GM19328 (cell line): ENCODE measurements at regions not wholly inside any gene's neighbourhood (a gene's known extent, or its start where the extent isn't known, plus 50 kb on each side); places are given as distances from the start of the nearest gene placed in this dataset.
"Not testable (repeated sequence)": the region's sequence is repeated elsewhere in the genome, so short reads cannot be mapped to it uniquely, and the experiment has no call there.

Experiments used
- ATAC-seq: cut with Tn5 transposase; IDR thresholded peaks from one replicate; pipeline ENCODE4 v1.9.1; 2021; ENCODE audit warnings: mild to moderate bottlenecking, moderate library complexity; ENCODE audit not compliant: unreplicated experiment

- no peak for ATAC-seq
These were observed 207.3 kb upstream of the MAGEB2 start for GRCh38 chrX:30008031-30008430.

- ATAC-seq: no peak
These were observed 204.9 kb upstream of the MAGEB2 start for GRCh38 chrX:30010471-30010870.

DNA sequence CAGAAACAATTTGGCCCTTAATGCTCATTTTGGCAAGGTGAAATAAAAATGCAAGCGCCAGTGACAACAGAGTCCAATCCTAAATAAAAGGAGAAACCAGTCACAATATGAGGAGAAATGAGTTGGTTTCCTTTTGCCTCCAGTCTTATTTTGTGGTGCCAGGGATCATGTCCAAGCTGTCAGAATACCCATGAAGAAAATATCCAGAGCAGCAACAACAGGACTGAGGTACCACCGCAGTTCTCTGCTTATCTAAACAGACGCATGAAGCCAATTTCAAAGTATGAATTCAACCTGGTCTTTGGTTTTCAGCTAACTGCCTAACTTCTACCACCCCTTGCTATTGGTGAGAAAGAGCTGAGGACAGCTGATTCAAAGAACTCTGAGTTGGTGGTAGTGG lies 199.9 kb upstream of the MAGEB2 start:
- no peak for ATAC-seq

GRCh38 chrX:30027636-30028035 lies 187.7 kb upstream of the MAGEB2 start:
- no peak for ATAC-seq

- ATAC-seq: not testable (repeated sequence)
These were observed 179.0 kb upstream of the MAGEB2 start for GRCh38 chrX:30036406-30036805.

DNA sequence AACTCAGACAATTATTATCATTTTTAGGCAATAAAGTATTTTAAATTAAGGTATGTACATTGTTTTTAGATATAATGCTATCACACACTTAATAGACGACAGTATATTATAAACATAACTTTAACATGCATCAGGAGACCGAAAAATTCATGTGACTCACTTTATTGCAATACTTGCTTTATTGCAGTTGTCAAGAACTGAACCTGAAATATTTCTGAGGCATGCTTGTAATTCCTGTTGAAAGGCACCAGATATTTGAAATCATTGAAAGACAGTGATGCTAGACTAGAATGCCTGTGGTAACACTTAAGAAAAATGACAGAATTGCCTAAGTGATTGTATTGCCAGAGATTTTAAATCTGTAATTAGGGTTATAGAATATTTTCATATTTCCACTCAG lies 175.6 kb upstream of the MAGEB2 start:
- ATAC-seq: no peak

DNA sequence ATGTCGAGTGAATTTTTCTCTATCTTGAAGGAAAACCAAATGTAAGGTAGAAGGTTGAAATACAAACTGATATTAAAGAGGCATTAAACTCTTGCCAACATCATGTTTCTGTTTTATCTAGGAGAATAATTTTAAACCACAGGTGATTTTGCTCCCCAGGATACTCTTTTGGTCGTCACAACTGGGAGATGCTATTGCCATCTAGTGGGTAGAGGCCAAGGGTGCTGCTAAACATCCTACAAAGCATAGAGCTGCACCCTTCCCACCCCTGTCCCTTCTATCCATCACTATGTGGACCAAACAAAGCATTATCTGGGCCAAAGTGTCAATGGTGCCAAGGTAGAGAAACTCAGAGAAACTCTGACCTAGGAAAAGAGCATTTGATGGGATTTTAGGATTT lies 154.6 kb upstream of the MAGEB2 start:
- ATAC-seq: peak; percentile 57

DNA sequence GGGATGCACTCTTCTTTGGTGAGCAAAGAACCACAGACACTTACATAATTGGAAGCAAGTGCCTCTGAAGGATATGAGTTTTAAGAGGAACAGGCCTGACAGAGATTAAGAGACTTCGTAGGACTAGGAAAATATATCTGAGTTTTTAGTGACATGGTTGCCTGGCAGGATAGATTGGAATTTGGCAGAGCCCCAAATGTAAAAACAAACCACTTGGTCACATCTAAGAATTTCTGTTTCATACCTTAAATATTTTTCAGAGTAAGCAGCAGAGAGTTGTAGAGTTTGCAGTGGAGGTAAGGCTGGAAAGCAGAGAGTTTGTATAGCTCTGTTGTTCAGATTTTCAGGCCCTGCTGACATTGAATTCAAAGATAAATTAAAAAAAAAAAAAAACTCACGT lies 150.1 kb upstream of the MAGEB2 start:
- no peak for ATAC-seq

DNA sequence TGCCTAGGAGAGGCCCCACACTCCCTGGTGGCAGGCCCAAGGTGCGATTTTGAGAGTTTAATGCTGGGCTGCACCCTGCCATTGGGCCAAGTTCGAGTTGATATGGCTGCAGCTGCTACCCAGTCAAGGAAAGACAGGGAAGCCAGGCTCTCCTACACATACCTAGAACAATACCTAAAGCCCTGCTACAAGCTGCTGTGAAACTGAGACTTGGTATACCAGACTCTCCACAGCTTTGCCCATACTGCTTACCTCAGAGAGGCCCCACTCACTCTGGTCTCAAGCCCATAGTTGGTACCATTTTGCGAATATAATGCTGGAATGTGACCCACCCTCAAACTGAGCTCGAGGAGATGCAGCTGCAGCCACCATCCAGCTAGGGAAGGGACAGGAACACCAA lies 147.7 kb upstream of the MAGEB2 start:
- no peak for ATAC-seq

DNA sequence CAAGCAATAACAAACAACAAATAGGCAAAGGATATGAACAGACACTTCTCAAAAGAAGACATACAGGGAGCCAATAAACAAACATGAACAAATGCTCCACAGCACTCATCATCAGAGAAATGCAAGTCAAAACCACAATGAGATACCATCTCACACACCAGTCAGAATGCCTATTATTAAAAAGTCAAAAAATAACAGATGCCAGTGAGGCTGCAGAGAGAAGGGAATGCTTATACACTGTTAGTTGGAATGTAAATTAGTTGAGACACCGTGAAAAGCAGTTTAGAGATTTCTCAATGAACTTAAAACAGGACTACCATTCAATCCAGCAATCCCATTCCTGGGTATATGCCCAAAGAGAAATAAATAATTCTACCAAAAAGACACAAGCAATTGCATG lies 129.8 kb upstream of the MAGEB2 start:
- ATAC-seq: no peak

GRCh38 chrX:30111431-30111830 lies 103.9 kb upstream of the MAGEB2 start:
- no peak for ATAC-seq

DNA sequence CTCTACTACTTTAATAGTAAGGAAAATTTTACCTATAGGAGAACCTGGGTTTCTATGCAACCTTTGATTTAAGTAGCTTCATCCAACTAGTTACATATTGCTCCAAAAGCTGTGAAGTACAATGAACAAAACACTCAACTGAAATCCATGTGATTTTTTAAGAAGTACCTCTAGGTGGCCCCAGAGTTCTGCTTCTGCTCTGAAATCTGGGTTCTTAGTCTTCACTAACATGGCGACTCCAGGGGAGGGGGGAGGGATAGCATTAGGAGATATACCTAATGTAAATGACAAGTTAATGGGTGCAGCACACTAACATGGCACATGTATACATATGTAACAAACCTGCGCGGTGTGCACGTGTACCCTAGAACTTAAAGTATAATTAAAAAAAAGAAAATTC lies 73.4 kb upstream of the MAGEB2 start:
- peak; percentile 84 for ATAC-seq

GRCh38 chrX:30144221-30144620 lies 71.1 kb upstream of the MAGEB2 start:
- no peak for ATAC-seq

DNA sequence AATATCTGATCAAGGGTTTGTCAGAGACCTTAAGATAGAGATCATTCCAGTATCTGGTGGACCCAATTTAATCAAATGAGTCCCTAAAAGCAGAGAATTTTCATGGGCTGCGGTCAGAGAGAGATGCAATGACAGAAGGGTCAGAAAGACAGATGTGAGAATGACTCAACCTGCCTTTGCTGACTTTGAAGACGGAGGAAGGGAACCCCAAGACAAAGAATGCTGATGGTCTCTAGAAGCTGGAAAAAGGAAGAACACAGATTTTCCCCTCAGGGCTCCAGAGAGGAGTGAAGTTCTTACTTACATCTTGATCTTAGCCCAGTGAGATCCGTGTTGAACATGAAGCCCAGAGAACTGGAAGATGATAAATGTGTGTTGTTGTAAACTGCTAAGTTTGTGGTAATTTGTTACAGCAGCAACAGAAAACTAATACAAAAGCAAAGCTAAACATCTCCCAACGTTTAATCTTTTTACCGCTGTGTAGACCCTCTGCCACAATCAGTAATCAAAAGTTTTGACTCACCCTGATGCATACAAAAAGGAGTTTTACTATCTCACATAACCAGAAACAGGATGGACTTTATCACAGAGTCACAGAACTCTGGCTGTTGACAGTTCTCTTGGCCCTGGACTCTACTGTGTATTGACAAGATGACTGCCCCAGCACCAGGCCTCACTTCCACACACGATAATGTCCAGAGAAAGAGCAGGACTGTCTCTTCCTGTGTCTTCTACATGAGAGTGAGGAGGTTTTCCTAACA lies 70.2 kb upstream of the MAGEB2 start:
- ATAC-seq: no peak

DNA sequence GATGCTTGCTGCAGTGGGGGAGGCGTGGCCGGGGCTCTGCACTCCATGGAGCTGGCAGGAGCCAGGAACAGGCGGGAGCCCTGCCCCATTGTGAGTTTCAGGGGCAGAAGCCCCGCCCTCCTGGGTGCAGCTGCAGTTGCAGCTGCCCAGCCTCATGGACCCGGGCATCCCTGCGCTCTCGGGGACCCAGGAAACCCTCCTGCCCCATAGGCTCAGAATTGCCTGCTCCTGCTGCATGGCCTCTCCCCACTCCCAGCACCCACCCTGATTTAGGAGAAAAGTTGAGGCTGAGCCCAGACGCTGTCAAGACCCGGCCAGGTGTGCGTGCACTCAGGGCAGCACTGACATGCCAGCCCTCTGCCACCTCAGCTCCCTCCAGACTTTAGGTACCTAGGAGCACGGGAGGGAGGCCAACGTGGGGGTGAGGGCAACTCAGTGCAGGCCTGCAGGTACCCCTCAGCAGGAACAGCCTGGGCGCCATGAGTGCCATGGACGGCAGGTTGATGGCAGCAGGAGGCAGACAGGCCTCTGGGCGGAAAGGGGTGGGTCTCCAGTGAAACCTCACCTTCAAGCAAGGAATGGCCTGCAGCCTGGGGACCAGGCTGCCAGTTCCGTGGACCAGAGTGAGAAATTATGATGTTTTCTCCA lies 67.2 kb upstream of the MAGEB2 start:
- no peak for ATAC-seq

DNA sequence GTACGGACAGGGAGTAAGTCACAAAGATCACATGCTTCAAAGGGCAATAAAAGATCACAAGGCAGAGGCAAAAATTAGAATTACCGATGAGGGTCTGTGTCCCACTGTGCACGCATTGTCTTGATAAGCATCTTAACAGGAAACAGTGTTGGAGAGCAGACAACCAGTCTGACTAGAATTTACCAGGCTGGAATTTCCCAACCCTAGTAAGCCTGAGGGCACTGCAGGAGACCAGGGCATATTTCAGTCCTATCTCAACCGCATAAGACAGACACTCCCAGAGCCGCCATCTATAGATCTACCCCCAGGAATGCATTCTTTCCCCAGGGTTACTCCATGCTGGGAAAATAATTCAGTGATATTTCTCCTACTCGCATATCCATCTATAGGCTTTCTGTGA lies 66.2 kb upstream of the MAGEB2 start:
- not testable (repeated sequence) for ATAC-seq

DNA sequence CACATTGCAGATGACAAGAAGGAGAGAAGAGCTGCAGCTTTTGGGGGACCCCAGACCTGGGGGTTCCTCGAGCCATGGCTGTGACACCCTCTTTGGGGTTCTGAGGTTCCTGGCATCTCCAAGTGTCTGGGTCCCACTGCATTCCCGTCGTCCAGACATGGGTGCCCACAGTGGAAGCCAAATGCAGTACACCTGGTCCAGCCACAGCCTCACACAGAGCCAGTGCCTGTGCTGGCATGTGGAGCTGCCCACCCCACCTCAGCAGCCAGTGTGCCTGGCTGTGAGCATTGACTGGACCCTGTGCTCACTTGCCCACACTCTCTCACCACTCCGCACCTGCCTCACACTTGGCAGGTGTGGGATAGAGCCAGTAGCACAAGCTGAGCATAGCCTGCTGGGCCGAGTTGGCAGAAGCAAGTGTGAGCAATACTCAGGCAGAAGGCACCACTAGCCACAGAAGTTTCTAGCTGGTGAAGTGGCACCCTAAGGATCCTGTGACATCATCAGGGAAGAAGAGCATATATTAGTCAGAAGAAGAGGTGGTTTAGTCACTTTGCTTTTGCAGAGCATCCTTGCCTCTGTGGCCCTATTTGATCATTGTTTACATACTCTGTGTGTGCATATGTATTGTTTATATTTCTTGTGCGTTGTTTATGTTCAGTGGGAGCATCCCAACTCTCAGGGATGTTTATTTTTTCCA lies 65.0 kb upstream of the MAGEB2 start:
- ATAC-seq: no peak

GRCh38 chrX:30151964-30152363 lies 63.4 kb upstream of the MAGEB2 start:
- ATAC-seq: no peak

DNA sequence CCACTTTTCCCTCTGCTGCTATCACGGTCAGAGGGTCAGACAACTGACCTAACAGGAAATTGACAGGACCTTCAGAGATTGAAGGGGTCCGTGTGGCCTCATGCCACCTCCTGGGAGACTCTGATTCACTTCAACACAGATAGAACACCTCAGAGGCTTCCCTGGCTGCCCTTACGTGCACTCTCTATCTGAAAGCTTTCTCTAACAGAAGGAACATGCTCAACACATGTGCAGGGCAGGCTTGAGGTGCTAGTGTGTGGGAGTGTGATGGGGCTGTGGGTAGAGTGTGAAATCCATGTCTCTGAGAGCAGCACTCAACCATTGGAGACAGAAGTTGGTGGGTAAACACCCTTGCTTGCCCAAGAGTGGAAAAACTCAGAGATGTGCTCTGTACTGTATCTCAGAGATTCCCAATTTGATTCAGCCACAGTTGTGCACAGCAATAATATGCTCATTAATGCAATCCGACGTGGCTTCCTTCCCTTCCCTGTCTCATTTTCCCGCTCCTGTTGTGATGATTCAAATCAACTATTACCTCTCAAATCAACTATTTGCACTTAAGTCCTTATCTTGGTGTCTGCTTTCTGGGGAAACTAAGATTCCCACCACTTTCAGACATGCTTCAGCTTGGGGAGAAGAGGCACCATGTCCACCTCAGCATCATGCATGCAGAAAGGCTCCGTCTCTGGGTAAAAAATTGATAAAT lies 62.0 kb upstream of the MAGEB2 start:
- no peak for ATAC-seq

DNA sequence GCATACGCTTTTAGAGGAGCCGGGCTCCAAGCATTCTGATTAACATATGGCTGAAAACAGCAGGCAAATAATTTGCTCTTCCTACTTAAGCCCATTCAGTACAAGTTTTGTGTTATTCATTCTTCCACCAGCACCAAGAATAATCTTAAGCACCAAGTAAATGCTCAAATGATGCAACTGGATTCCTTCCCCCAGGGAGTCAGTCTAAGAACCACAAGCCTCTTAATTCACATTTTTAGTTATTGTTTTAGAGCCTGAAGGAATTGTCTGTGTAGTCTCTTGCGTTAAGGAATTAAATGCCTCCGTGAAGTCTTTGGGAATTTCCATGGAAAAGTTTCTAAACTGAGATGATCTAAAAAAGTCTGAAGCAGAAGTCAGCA lies 61.5 kb upstream of the MAGEB2 start:
- ATAC-seq: no peak

DNA sequence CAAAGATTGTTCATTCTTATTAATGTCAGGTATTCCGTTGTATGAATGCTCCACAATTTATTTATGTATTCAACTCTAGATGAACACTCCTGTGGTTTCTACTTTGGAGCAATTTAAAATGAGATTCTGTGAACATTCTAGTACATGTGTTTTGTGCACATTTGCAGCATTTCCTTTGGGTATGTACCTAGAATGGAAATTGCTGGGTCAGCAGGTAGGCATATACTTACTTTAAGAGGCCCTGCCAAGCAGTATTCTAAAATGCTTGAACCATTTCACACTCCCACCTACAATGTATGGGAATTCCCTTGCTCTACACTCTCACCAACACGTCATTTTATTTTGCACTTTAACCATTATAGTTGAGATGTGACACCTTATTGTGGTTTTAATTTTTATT lies 59.4 kb upstream of the MAGEB2 start:
- ATAC-seq: no peak
